ENCODE measurements at regions not wholly inside any gene's neighbourhood (a gene's known extent, or its start where the extent isn't known, plus 50 kb on each side); places are given as distances from the start of the nearest gene placed in this dataset.

DNA sequence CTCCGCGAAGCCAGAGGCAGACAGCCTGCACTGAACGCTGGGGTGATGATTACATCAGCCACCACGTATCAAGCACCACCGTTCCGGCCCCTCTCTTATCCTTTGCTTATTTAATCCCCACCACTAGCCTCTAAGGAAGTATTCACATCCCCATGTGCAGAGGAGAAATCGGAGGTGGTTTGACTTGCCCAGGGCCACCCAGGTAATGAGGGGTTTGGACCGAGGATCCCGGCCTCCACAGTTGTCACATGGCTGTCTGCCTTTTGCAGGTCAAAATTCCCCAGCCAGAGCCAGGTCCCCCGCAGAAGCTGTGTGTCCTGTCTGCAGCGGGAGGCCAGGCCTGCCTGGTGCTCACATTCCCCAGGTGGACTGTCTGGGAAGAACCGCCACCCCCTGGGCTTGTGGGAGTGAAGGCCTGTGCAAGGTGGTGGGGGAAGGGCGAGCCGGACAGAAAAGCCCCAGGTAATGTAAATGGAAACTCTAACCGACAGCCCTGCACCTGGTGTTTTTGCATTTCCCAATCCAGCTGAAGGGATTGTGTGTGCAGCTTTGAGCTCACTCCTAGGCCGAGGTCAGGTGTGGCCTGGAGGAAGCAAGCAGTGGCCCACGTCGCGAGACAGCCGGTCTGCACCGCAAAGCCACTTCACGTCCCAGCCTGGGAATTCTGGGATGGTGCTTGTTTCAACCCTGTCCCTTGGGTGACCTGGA, 108.5 kb upstream of the ID2 start:
- DNase-seq (ENCODE audit: low read depth, low spot score) = no peak
- Histone ChIP-seq H3K36me3 (ENCODE audit: control insufficient read depth in 1 of 2, insufficient read depth in 2 of 2, low read length in 2 of 2) (no peaks in the 10 kb centered on the region), H3K79me2 (ENCODE audit: insufficient read depth, low read length) (no peaks in the 10 kb centered on the region), H3K4me1 (ENCODE audit: control insufficient read depth in 1 of 2, insufficient read depth in 2 of 2, low read length in 2 of 2) (peaks cover 0 to 3% of the 10 kb centered on the region in 2 experiments; a peak in 1 of 4 replicates), H3K9me3 (ENCODE audit: control insufficient read depth in 1 of 2, insufficient read depth in 1 of 2, low read depth in 1 of 2, low read length in 2 of 2) (no peaks in the 10 kb centered on the region), H4K20me1 (ENCODE audit: insufficient read depth) (no peaks in the 10 kb centered on the region), H3K27ac (ENCODE audit: low read depth, low read length) (no peak overlapping the region), H3K27me3 (ENCODE audit: insufficient read depth, low read length) (no peaks in the 10 kb centered on the region), H3K9ac (ENCODE audit: low read length) (no peak overlapping the region), H3K4me3 (replicated peaks in 1 of 2; ENCODE audit: low read depth in 1 of 2, low read length in 2 of 2) (no peak overlapping the region), H3K9me2 (ENCODE audit: insufficient read depth) (no peaks in the 10 kb centered on the region), H2AFZ (ENCODE audit: low read depth, low read length, poor library complexity, severe bottlenecking) (no peak overlapping the region), H3K4me2 (ENCODE audit: low read length) (no peak overlapping the region)
- POLR2A ChIA-PET = interaction anchor here (0.7 kb wide), 1 partner anchor 10 kb away, joined by 3 read pairs; no protein-coding TSS in a partner anchor
- TF ChIP-seq CBX3 (IDR thresholded peaks at IDR 0.05; ENCODE audit: low read depth) = no peak
- CTCF ChIA-PET = no interaction called here
- RAD21 ChIA-PET (ENCODE audit: low non-redundant PET in 1 of 2, low total read pairs in 2 of 2, uncharacterized antibody in 2 of 2, unreplicated experiment in 2 of 2) = no interaction called here
- BruUV-seq (replicated peaks) = no TSS peak
- no peak for ATAC-seq
- intact Hi-C loops (cut with micrococcal nuclease) = no loop called here

DNA sequence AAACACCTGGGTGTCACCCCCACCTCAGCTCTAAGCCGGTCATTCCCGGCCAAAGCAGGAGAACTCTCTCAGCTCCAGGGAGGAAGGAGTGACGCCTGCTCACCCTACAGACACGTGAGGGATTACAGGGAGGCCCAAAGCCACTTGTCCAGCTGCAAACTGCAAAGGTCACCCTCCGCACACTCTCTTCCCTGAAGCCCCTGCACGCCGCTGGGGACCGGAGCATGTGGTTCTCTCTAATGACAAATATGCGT, 108.0 kb upstream of the ID2 start:
- H3K27ac ChIP-seq (ENCODE audit: low read depth, low read length) = no peak overlapping the region
- no TSS peak for BruUV-seq (replicated peaks)
- intact Hi-C loops (cut with micrococcal nuclease) = no loop called here
- no peaks in the 10 kb centered on the region for H3K79me2 ChIP-seq (ENCODE audit: insufficient read depth, low read length)
- no peak overlapping the region for H3K9ac ChIP-seq (ENCODE audit: low read length)
- H3K9me3 ChIP-seq (ENCODE audit: control insufficient read depth in 1 of 2, insufficient read depth in 1 of 2, low read depth in 1 of 2, low read length in 2 of 2) = no peaks in the 10 kb centered on the region
- H3K36me3 ChIP-seq (ENCODE audit: control insufficient read depth in 1 of 2, insufficient read depth in 2 of 2, low read length in 2 of 2) = no peaks in the 10 kb centered on the region
- TF ChIP-seq CEBPB (IDR thresholded peaks at IDR 0.05; ENCODE audit: low read depth) (no peak), EGR1 (IDR thresholded peaks at IDR 0.05; ENCODE audit: low read depth) (no peak), YY1 (IDR thresholded peaks at IDR 0.05; ENCODE audit: extremely low read depth, insufficient replicate concordance, low read depth, low read length) (no peak), EZH2 (IDR thresholded peaks at IDR 0.05) (no peak), EZH2phosphoT487 (IDR thresholded peaks at IDR 0.05; ENCODE audit: borderline replicate concordance) (no peak), SP1 (IDR thresholded peaks at IDR 0.05; ENCODE audit: low read depth) (no peak), CBX3 (IDR thresholded peaks at IDR 0.05; ENCODE audit: low read depth) (no peak), ZFX (IDR thresholded peaks at IDR 0.05) (no peak)
- TF ChIP-seq, protein P1, sequence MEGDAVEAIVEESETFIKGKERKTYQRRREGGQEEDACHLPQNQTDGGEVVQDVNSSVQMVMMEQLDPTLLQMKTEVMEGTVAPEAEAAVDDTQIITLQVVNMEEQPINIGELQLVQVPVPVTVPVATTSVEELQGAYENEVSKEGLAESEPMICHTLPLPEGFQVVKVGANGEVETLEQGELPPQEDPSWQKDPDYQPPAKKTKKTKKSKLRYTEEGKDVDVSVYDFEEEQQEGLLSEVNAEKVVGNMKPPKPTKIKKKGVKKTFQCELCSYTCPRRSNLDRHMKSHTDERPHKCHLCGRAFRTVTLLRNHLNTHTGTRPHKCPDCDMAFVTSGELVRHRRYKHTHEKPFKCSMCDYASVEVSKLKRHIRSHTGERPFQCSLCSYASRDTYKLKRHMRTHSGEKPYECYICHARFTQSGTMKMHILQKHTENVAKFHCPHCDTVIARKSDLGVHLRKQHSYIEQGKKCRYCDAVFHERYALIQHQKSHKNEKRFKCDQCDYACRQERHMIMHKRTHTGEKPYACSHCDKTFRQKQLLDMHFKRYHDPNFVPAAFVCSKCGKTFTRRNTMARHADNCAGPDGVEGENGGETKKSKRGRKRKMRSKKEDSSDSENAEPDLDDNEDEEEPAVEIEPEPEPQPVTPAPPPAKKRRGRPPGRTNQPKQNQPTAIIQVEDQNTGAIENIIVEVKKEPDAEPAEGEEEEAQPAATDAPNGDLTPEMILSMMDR (IDR thresholded peaks at IDR 0.05 in 2 of 3, conservative IDR thresholded peaks at IDR 0.05 in 1 of 3; ENCODE audit: borderline replicate concordance in 1 of 3, insufficient read depth in 1 of 3, low read depth in 2 of 3, low read length in 2 of 3) = no peak
- TF ChIP-seq, protein P2, sequence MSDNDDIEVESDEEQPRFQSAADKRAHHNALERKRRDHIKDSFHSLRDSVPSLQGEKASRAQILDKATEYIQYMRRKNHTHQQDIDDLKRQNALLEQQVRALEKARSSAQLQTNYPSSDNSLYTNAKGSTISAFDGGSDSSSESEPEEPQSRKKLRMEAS (IDR thresholded peaks at IDR 0.05) = no peak
- no peak overlapping the region for H2AFZ ChIP-seq (ENCODE audit: low read depth, low read length, poor library complexity, severe bottlenecking)
- DNase-seq (ENCODE audit: low read depth, low spot score) = no peak
- H3K27me3 ChIP-seq (ENCODE audit: insufficient read depth, low read length) = no peaks in the 10 kb centered on the region
- no peak overlapping the region for H3K4me2 ChIP-seq (ENCODE audit: low read length)
- no peak for ATAC-seq
- H3K4me3 ChIP-seq (replicated peaks in 1 of 2; ENCODE audit: low read depth in 1 of 2, low read length in 2 of 2) = no peak overlapping the region
- ChIA-PET CTCF (no interaction called here), RAD21 (ENCODE audit: low non-redundant PET in 1 of 2, low total read pairs in 2 of 2, uncharacterized antibody in 2 of 2, unreplicated experiment in 2 of 2) (no interaction called here), POLR2A (interaction anchor here (0.7 kb wide), 1 partner anchor 9 kb away, joined by 3 read pairs; no protein-coding TSS in a partner anchor)
- H3K4me1 ChIP-seq (ENCODE audit: control insufficient read depth in 1 of 2, insufficient read depth in 2 of 2, low read length in 2 of 2) = peaks cover 0 to 7% of the 10 kb centered on the region in 2 experiments; a peak in 1 of 4 replicates
- H4K20me1 ChIP-seq (ENCODE audit: insufficient read depth) = no peaks in the 10 kb centered on the region
- no peaks in the 10 kb centered on the region for H3K9me2 ChIP-seq (ENCODE audit: insufficient read depth)
